Neuronal stem cell (in vitro differentiated cells): ENCODE measurements at regions not wholly inside any gene's neighbourhood (a gene's known extent, or its start where the extent isn't known, plus 50 kb on each side); places are given as distances from the start of the nearest gene placed in this dataset.

ENCODE experiments used
- DNase-seq: peaks from one replicate; pipeline ENCODE4 v3.0.0-alpha.2; 2013; ENCODE audit warnings: low spot score
- H2AFZ ChIP-seq: one replicate; pipeline ENCODE4 v1.6.1; 2013; ENCODE audit warnings: mild to moderate bottlenecking, low read length, inconsistent platforms
- H2AK5ac ChIP-seq: 2 replicates; pipeline ENCODE4 v1.6.1; 2013; ENCODE audit warnings: low read depth, mild to moderate bottlenecking, inconsistent platforms, low read length, moderate library complexity, mixed read lengths
- H2BK120ac ChIP-seq: 2 replicates; pipeline ENCODE4 v1.6.1; 2013; ENCODE audit warnings: low read depth, mild to moderate bottlenecking, inconsistent platforms, low read length, moderate library complexity, mixed read lengths
- H2BK12ac ChIP-seq: one replicate; pipeline ENCODE4 v1.6.1; 2013; ENCODE audit warnings: low read length, inconsistent platforms
- H2BK15ac ChIP-seq: 2 replicates; pipeline ENCODE4 v1.6.1; 2013; ENCODE audit warnings: mild to moderate bottlenecking, low read length, inconsistent platforms, mixed read lengths
- H2BK5ac ChIP-seq: one replicate; pipeline ENCODE4 v1.6.1; 2013; ENCODE audit warnings: inconsistent platforms, mild to moderate bottlenecking, low read length, moderate library complexity
- H3K14ac ChIP-seq: one replicate; pipeline ENCODE4 v1.6.1; 2013; ENCODE audit warnings: low read length, inconsistent platforms
- H3K18ac ChIP-seq: 2 replicates; pipeline ENCODE4 v1.6.1; 2013; ENCODE audit warnings: low read length, inconsistent platforms
- H3K23ac ChIP-seq: 2 replicates; pipeline ENCODE4 v1.6.1; 2013; ENCODE audit warnings: low read depth, mild to moderate bottlenecking, mixed read lengths, low read length, inconsistent platforms; ENCODE audit not compliant: poor library complexity
- H3K27ac ChIP-seq: replicated peaks from 3 replicates; pipeline ENCODE4 v1.5.1; 2013; ENCODE audit warnings: low read length, inconsistent platforms
- H3K27me3 ChIP-seq, 3 experiments: 2 replicates each; pipeline ENCODE4 v1.6.1; 2013; ENCODE audit warnings: low read length in 3 of 3, mild to moderate bottlenecking in 2 of 3, inconsistent platforms in 1 of 3, low read depth in 1 of 3, mixed read lengths in 1 of 3, moderate library complexity in 1 of 3; ENCODE audit not compliant: control insufficient read depth in 3 of 3, insufficient read depth in 3 of 3
- H3K36me3 ChIP-seq, 2 donors: replicated peaks in 1 of 2; 2 replicates each; pipeline ENCODE4 v1.6.1; 2013; ENCODE audit warnings: low read length in 2 of 2; ENCODE audit not compliant: control insufficient read depth in 2 of 2, insufficient read depth in 2 of 2
- H3K4ac ChIP-seq: 2 replicates; pipeline ENCODE4 v1.6.1; 2013; ENCODE audit warnings: inconsistent platforms, mild to moderate bottlenecking, low read length, moderate library complexity
- H3K4me1 ChIP-seq, 2 donors: 1 replicate in 1 of 2; 2 replicates in 1 of 2; pipeline ENCODE4 v1.6.1; 2013; ENCODE audit warnings: low read length in 2 of 2, low read depth in 1 of 2; ENCODE audit not compliant: control insufficient read depth in 2 of 2, insufficient read depth in 1 of 2
- H3K4me2 ChIP-seq: one replicate; pipeline ENCODE4 v1.6.1; 2013; ENCODE audit warnings: mild to moderate bottlenecking, low read length, inconsistent platforms; ENCODE audit not compliant: insufficient read depth, poor library complexity, severe bottlenecking
- H3K4me3 ChIP-seq, 2 donors: 2 replicates each; pipeline ENCODE4 v1.5.1; 2013; ENCODE audit warnings: low read length in 2 of 2, mild to moderate bottlenecking in 2 of 2, inconsistent platforms in 1 of 2, moderate library complexity in 1 of 2
- H3K79me1 ChIP-seq: one replicate; pipeline ENCODE4 v1.6.1; 2013; ENCODE audit warnings: low read depth, mild to moderate bottlenecking, inconsistent platforms, low read length, moderate library complexity
- H3K9ac ChIP-seq: one replicate; pipeline ENCODE4 v1.6.1; 2013; ENCODE audit warnings: mild to moderate bottlenecking, low read depth, low read length, inconsistent platforms; ENCODE audit not compliant: poor library complexity
- H3K9me3 ChIP-seq, 2 donors: replicated peaks in 1 of 2; 2 replicates each; pipeline versions ENCODE3 to v1.6.1; 2013; ENCODE audit warnings: low read length in 2 of 2, mild to moderate bottlenecking in 2 of 2, inconsistent platforms in 1 of 2, low read depth in 1 of 2, mixed read lengths in 1 of 2, moderate library complexity in 1 of 2; ENCODE audit not compliant: control insufficient read depth in 2 of 2, insufficient read depth in 1 of 2
- H4K8ac ChIP-seq: one replicate; pipeline ENCODE4 v1.6.1; 2013; ENCODE audit warnings: low read depth, mild to moderate bottlenecking, inconsistent platforms, low read length, moderate library complexity
- H4K91ac ChIP-seq: one replicate; pipeline ENCODE4 v1.6.1; 2013; ENCODE audit warnings: low read length, low read depth, mild to moderate bottlenecking, inconsistent platforms; ENCODE audit not compliant: poor library complexity
- WGBS, 2 donors: extraction: QIAGEN DNeasy Blood & Tissue Kit; methylation state at CpG; one replicate each; pipeline ENCODE4 v1.1.7; 2013; ENCODE audit warnings: missing lambda C conversion rate in 2 of 2, mixed read lengths in 1 of 2; ENCODE audit not compliant: insufficient read length in 2 of 2, insufficient replicate concordance in 1 of 2; ENCODE audit errors: extremely low coverage in 2 of 2; 5-methylcytosine and 5-hydroxymethylcytosine counted together

GRCh38 chr4:152138451-152138850 lies 377.6 kb upstream of the GATB start:
- H3K4ac ChIP-seq: no peak overlapping the region
- no peaks in the 10 kb centered on the region for H3K79me1 ChIP-seq
- no peak overlapping the region for H3K18ac ChIP-seq
- H3K4me3 ChIP-seq: no peak overlapping the region
- no peaks in the 10 kb centered on the region for H3K4me1 ChIP-seq
- H3K9me3 ChIP-seq: no peaks in the 10 kb centered on the region
- no peak overlapping the region for H2BK120ac ChIP-seq
- no peak overlapping the region for H2BK12ac ChIP-seq
- no peak overlapping the region for H3K14ac ChIP-seq
- H3K27me3 ChIP-seq: no peaks in the 10 kb centered on the region
- H3K36me3 ChIP-seq: no peaks in the 10 kb centered on the region
- DNase-seq: no peak
- H4K8ac ChIP-seq: no peak overlapping the region
- no peak overlapping the region for H3K4me2 ChIP-seq
- no peak overlapping the region for H2BK5ac ChIP-seq
- H3K23ac ChIP-seq: no peak overlapping the region
- WGBS, 2 donors: no CpG with 5 or more reads among the region's 3 CpGs
- peak overlapping the region; percentile 0 for H3K9ac ChIP-seq
- H2BK15ac ChIP-seq: no peak overlapping the region
- no peak overlapping the region for H2AK5ac ChIP-seq
- H2AFZ ChIP-seq: no peak overlapping the region
- H3K27ac ChIP-seq: no peak overlapping the region
- no peak overlapping the region for H4K91ac ChIP-seq

- H3K4me2 ChIP-seq: no peak overlapping the region
- no peak overlapping the region for H3K14ac ChIP-seq
- no peak overlapping the region for H3K4me3 ChIP-seq
Measured at GRCh38 chr4:152132776-152133175, 372.0 kb upstream of the GATB start.

GRCh38 chr4:152128356-152128755 lies 367.5 kb upstream of the GATB start:
- Histone ChIP-seq H4K91ac (no peak overlapping the region), H2BK12ac (no peak overlapping the region), H3K23ac (no peak overlapping the region), H2AK5ac (no peak overlapping the region), H3K9me3 (no peaks in the 10 kb centered on the region), H3K4me1 (no peaks in the 10 kb centered on the region), H2BK5ac (no peak overlapping the region), H2AFZ (no peak overlapping the region), H3K36me3 (no peaks in the 10 kb centered on the region), H3K79me1 (no peaks in the 10 kb centered on the region), H3K27me3 (no peaks in the 10 kb centered on the region), H3K4ac (no peak overlapping the region), H3K27ac (no peak overlapping the region), H4K8ac (no peak overlapping the region), H3K4me2 (no peak overlapping the region), H2BK15ac (no peak overlapping the region), H3K9ac (no peak overlapping the region), H3K4me3 (no peak overlapping the region), H3K18ac (no peak overlapping the region), H3K14ac (no peak overlapping the region), H2BK120ac (no peak overlapping the region)
- DNase-seq: no peak
- no CpG with 5 or more reads among the region's 1 CpG for WGBS, 2 donors

More at GRCh38 chr4:152132776-152133175, 372.0 kb upstream of the GATB start:
- Histone ChIP-seq H3K4ac (no peak overlapping the region), H3K27me3 (no peaks in the 10 kb centered on the region), H2AFZ (no peak overlapping the region), H2BK12ac (no peak overlapping the region), H2BK120ac (no peak overlapping the region), H4K8ac (no peak overlapping the region), H2BK15ac (no peak overlapping the region), H3K23ac (no peak overlapping the region), H3K79me1 (no peaks in the 10 kb centered on the region), H3K36me3 (no peaks in the 10 kb centered on the region), H2BK5ac (no peak overlapping the region), H2AK5ac (no peak overlapping the region), H3K18ac (no peak overlapping the region), H3K4me1 (no peaks in the 10 kb centered on the region), H3K9ac (no peak overlapping the region), H3K9me3 (no peaks in the 10 kb centered on the region), H3K27ac (no peak overlapping the region), H4K91ac (no peak overlapping the region)
- DNase-seq: no peak

GRCh38 chr4:152126238-152126637 lies 365.4 kb upstream of the GATB start:
- Histone ChIP-seq H4K8ac (no peak overlapping the region), H3K4me3 (no peak overlapping the region), H3K14ac (no peak overlapping the region), H2BK5ac (no peak overlapping the region), H3K4me1 (no peaks in the 10 kb centered on the region), H2BK12ac (no peak overlapping the region), H3K4ac (no peak overlapping the region), H4K91ac (no peak overlapping the region), H3K36me3 (no peaks in the 10 kb centered on the region), H3K23ac (no peak overlapping the region), H3K79me1 (no peaks in the 10 kb centered on the region), H3K9ac (no peak overlapping the region), H3K27me3 (no peaks in the 10 kb centered on the region), H2AFZ (no peak overlapping the region), H3K9me3 (no peaks in the 10 kb centered on the region), H2AK5ac (no peak overlapping the region), H3K18ac (no peak overlapping the region), H2BK15ac (no peak overlapping the region), H3K27ac (no peak overlapping the region), H3K4me2 (no peak overlapping the region), H2BK120ac (no peak overlapping the region)
- no peak for DNase-seq
- WGBS, 2 donors: no CpG with 5 or more reads among the region's 2 CpGs
